ENCODE measurements at regions not wholly inside any gene's neighbourhood (a gene's known extent, or its start where the extent isn't known, plus 50 kb on each side); places are given as distances from the start of the nearest gene placed in this dataset.

DNA sequence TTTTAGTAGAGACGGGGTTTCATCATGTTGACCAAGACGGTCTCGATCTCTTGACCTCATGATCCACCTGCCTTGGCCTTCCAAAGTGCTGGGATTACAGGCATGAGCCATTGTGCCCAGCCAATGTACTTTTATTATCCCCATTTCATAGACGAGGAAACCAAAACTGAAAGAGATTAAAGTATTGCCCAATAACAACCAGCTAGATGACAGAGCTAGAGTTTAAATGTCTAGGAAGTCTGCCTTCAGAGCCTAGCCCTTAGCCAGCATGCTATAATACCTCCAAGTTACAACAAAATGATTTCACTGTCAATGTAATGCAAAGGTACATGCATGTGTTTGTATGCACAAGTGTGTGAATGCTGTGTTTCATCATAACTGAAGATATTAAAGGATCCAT is 389.4 kb upstream of the RBMS3 start:
- no peak for DNase-seq (ENCODE audit: low read depth in 2 of 2)

DNA sequence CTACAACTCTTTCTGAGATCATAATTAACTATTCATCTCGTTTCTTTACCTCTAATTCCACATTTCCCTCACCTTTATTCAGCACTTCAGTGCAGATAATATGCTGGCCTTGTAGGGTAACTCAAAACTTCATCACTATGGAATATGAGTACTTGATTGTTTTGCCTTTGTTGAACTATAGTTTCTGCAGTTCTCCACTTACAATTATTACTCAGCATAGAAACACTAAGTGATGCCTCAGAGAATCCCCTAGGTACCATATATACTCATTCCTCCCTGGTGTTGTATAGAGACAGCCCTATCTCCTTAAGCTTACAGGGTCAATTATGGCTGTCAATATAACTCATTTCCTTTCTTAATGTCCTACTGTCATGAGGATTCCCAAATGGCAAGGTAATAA is 380.6 kb upstream of the RBMS3 start:
- DNase-seq (ENCODE audit: low read depth in 2 of 2): no peak

DNA sequence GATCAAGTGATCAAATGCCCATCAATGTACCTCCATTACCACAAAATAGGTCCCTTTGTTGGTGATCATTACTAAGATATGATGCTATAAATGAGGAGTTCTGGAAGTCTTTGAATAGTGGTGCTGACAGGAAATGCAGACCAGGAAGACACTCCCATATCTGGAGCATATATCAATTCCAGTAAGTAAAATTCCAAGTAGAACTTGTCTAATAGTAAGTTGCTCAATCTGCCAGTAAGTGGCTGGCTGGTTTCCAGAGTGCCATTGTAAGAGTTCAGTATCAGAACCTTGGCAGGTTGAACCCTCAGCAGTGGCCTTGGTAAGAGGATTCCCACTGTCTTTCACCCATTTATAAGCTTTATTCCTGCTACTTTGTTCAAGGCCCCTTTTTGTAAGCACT is 379.9 kb upstream of the RBMS3 start:
- no peak for DNase-seq (ENCODE audit: low read depth in 2 of 2)

DNA sequence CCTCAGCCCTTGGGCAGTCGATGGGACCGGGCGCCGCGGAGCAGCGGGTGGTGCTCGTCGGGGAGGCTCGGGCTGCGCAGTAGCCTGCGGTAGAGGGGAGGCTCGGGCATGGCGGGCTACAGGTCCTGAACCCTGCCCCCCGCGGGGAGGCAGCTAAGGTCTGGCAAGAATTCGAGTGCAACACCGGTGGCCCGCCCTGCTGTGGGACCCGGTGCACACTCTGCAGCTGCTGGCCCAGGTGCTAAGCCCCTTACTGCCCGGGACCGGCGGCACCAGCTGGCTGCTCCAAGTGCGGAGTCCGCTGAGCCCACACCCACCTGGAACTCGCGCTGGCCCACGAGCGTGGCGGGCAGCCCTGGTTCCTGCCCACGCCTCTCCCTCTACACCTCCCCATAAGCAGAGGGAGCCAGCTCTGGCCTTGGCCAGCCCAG is 377.7 kb upstream of the RBMS3 start:
- DNase-seq (ENCODE audit: low read depth in 2 of 2): no peak

DNA sequence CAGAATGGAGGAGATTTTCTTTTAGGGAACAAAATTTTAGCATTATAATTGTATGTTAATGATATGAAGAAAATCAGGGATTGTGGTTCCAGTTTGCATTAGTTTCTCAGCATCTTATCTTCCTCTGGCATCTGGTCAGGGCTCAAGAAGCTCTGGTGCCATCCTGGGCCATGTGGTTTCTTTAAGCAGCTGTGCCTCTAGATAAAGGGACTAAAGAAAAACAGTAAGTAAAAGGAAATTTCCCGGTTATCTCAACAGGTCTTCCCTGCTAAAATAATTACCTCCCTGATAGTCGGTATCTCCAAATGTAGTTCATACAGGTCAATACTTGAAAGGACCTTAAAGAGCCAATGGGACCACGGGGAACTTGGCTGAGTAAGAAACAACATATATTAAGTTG is 375.1 kb upstream of the RBMS3 start:
- no peak for DNase-seq (ENCODE audit: low read depth in 2 of 2)

DNA sequence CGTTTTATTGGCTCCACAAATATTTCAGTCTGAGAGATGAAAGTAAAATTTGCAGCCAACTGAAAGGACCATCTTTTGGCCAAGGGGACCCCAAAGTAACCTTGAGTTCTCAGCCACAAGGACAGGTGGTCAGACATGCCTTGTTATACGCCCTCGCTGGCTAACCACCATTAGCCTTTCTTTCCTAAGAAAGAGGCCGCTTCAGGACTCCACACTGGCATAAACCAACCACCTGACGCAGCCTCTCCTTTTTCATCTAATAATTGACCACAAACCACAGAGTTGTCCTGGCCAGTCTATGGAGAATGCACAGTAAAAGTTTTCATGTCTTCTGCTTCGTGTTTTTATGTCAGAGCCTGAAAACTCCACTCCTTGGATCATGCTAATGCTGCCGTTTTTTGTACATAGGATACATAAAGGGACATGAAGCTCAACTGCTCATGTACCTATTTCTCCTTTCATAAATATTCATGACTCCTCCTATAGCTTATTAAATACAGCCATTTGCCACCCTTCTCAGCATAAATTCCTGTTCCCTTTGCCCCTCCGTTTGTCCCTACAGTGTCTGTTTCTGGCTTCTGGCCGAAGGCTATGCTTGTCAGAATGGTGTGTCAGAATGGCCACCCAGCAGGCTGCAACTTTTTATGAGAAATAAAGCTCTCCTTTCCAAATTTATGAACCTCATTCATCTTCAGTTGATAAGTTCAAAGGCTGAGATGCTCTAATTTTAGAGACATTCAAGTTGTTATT is 374.1 kb upstream of the RBMS3 start:
- DNase-seq (ENCODE audit: low read depth in 2 of 2): no peak

DNA sequence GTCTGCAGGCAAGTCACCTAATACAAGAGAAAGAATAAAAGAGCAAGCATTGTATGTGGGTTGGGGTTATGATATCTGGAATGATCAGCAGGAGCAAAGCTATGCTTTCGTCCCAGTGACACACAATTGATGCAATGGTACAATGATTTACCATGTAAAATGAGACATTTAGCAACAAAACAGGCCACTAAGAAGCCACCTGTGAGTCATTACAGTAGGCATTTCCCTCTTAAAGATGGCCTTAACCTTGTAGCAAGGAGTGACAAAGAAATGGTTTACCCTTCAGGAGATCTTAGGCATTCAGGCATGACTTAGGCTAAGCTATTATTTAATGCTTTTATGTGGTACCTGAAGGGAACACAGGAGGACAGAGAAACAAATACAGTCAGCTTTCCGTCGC is 373.3 kb upstream of the RBMS3 start:
- no peak for DNase-seq (ENCODE audit: low read depth in 2 of 2)

DNA sequence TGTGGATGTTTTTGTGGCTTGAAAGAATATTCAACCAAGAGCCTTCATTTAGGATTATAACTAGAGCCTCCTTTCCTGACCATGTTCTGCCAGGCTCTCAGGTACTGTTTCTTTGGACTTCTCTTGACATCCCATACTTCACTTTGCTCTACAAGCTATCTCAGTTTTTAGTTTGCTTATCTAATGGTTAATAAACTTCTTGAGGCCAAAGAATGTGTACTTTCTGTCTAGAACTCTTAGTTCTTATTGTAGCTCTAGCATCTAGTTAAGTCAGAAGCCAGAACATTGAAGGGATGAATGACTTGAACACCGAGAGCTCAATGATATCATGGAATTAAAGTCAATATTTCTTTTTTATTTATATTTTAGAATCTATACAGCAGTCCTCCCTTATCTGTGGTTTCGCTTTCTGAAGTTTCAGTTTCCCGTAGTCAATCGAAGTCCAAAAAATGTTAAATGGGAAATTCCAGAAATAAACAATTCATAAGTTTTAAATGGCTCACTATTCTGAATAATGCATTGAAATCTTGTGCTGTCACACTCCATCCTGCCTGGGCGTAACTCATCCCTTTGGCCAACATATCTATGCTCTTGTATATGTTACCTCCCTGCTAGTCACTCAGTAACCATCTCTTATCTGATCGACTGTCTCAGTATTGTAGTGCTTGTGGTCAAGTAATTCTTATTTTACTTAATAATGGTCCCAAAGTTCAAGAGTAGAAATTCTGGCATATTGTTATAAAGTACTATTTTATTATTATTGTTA is 368.6 kb upstream of the RBMS3 start:
- DNase-seq (ENCODE audit: low read depth in 2 of 2): no peak

DNA sequence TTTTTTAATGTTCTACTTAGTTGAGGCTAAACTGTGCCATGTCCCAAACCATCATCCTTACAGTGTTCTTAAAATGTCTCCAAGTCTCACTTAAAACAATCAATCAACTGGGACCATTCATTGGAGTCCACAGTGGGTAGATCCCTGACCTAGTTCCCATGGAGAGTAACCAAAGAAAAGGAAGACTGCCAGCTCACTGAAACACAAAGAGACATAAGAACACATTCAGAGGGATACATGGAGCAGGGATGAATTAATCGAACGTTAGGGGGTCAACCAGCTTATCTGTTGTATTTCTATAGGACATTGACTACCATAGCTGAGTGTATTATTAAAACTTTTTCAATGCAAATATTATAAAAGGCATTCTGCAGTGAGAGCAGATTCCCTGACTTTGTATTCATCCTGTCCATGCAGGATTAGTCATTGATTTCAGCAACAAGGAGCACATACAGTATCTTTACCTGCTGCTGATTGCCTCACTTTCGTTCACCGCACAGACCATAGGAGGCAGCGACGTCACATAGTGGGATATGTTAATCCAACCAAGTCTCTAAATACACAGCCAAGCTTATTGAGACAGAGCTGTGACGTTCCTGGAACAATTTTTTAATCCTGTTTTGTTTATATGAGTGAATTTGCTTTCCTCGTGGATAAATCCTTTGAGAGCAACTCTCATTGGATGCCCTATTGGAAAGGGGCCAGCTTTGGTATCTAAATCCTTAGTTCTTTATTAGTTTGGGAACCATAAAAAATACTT is 364.9 kb upstream of the RBMS3 start:
- peak; percentile 44 to 77 for DNase-seq (ENCODE audit: low read depth in 2 of 2)

DNA sequence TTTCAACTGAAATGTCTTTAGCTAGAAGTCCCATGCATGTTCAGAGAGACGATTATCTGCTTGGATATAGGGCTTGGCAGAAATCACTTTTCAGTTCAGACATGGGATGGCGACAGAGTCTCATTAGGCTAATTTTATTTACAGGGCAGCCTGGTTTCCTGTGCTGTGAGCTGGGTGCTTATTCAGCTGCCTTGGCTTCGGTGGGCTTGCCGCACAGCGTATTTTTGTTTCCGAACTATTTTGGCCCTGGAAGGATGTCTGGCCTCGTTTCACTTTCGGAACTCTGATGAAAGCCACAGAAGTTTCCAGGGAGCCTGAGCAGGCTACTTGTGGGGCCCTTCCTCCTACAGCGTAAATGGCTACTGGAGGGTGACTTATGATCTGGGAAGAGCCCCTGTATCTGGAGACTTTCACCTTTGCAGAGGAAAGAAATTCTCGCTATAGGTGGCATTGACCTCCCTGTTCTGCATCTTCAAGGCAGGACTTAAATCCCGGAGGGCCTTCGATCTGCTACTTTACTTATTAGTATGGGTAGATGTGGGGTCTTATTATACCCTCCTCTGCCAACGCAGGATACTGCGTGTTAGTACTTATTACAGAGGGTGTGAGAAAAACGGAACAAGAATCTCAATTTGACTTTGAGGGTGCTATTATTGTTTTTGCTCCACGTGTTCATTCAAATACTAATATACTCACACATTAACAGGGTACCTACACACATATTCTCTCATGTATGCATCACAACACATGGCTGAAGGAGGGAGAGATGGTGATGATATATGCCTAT is 364.0 kb upstream of the RBMS3 start:
- DNase-seq (ENCODE audit: low read depth in 2 of 2): peak; percentile 94

DNA sequence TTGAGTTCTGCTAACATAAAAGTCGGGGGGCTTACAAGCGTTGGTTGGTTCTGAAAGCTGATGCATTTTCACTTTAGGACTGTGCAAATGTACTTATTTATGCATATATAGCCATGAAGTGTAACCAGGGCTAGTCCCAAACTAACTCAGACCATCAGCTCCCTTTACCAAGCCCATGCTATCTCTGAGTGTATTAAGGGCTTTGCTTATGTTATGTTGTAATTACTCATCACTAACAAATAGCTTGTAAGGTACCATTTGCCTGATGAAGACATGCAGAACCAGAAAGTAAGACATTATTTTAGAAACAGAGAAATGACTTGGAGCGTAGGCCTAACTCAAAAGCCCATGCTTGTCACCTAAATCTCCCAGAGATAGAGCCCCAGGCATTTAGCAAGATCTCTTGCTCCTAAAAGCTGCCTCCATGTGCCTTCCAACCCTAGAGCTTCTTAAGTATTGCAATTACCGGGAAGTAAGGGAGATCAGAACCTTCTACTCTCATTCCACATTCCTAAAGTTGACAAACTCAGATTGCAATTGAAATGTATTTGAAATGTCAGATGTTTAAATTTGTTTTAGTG is 362.9 kb upstream of the RBMS3 start:
- DNase-seq (ENCODE audit: low read depth in 2 of 2): no peak

DNA sequence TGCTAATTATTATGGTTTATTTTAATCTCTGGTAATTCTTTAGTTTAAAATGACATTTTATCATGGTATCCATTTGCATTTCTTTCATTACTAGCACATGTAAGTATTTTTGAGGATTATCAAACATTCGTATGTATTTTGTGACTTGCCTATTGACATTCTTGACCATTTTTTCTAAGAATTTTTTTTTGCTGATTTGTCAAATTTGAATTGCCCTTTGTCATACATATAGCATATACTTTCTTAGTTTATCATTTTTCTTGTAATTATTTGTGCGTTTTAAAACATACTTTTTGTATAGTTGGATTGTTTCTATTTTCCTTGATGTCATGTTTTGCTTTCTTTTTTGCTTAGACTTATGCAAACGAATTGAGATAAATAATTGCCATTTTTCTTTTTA is 358.5 kb upstream of the RBMS3 start:
- DNase-seq (ENCODE audit: low read depth in 2 of 2): no peak

DNA sequence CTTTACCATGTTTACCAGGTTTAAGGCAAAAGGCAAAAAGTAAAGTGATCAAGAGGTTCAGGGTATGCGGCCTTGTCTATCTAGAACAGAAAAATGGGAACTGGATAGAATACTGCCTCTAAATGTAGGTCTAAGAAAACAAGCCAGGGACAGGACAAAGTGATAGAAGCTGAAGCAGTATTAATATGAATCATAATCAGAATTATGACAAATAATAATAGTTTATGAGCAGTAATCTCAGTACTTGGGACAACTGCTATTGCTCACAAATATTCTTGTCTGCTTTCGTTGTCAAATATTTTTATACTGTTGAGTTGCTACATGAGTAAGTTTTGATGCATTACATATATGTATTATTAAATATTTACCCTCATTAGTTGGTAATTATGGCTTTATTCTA is 356.9 kb upstream of the RBMS3 start:
- DNase-seq (ENCODE audit: low read depth in 2 of 2): no peak

DNA sequence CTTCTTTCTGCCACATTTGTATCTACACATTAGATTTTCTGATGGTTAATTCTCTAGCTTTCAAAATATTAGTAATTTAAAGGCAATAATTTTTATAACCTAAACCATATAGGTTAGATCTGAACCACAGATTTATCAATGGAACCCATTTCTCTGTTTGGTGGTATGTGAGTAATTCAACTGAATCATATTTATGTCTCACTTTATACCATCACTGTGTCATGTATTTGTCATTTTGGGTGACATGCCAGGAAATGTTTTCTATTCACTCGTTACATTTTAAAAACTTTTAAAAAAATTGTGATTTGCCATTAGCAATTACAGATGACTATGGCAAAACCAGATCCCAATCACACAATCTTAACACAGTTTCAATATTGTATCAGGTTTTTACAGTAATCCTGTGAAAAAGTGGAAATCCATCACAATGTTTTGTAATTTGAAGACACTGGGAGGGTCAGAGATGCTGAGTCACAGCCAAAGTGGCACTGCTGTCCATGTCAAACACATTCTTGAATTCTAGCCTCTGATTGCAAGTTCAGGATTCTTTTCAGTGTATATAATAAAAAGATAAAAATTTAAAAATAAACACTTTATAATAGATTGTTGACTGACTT is 356.0 kb upstream of the RBMS3 start:
- no peak for DNase-seq (ENCODE audit: low read depth in 2 of 2)

DNA sequence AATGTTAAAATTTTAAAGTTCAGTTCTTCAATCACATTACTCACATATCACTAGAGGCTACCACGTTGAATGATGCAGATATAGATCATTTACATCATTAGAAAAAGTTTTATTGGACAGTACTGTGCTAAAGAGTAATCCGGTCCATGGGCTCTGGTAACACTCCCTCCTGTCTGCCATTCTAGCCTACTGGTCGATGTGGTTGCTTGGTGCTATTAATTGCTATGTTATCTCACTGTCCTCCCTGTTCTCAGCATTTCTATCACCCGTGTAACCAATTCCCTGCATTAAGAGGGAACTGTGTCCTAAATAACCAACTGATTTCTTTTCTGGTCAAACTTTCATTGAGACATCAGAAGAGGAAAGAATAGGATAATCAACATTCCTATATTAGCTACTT is 347.5 kb upstream of the RBMS3 start:
- no peak for DNase-seq (ENCODE audit: low read depth in 2 of 2)

DNA sequence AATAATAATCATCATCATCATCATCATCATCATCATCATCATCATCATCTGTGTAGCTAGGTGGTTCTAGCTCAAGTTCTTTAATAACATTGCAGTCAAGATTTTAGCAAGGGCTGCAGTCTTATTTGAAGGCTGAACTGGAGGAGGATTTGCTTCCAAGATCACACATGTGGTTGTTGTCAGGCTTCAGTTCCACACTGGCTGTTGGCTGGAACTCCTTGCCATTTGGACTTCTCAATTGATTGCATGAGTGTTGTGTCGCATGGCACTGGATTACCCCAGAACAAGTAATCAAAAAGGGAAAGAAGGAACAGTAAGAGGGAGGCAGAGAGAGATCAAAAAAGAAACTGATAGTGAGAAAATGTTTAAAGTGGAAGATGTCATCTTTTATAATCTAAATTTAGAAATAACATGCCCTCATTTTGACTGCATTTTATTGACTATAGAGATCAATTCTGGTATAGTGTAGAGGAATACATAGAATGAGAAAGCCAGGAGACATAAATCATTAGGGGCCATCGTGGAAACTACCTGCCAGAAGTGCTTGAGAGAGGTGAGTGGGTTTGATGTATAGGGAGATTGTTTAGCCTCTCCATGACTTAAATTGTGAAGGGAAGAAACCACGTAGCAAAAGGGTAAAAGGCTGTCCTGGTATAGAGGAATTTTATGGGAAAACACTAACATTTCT is 346.6 kb upstream of the RBMS3 start:
- no peak for DNase-seq (ENCODE audit: low read depth in 2 of 2)

DNA sequence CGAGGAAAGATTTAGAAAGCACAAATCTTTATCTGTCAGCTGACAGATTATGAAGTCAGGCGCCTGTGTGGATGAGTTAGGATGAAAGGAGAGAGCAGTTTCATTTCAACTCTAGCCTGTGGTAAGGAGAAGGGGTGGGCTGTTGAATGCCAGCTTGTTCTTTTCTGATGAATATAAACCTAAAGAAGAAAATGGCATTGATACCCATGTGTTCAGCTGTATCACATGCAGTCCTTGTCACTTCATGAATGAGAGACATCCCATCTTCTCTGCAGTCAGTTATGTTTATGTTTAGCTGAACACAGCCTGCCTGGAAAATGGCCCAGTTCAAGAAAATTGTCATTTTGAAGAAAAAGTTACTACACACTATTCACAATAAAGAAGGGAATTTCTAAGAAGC is 345.7 kb upstream of the RBMS3 start:
- DNase-seq (ENCODE audit: low read depth in 2 of 2): no peak

DNA sequence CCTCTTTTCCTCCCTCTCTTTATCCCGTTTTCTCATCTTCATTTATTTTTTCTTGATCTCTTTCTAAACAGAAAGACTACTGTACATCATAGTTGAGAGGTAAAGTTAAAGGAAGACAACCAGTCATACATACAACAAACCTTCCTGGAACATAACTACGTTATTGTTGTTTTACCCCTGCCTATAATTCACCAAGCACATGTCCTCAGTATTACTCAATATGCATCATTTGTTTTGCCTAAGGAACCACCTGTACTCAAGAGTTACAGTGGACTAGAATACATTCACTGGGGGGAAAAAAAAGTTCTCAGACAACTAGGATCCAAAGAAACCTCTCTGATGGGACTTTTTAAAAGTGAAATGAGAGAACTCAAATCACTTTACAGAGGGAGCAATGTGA is 344.7 kb upstream of the RBMS3 start:
- DNase-seq (ENCODE audit: low read depth in 2 of 2): no peak

DNA sequence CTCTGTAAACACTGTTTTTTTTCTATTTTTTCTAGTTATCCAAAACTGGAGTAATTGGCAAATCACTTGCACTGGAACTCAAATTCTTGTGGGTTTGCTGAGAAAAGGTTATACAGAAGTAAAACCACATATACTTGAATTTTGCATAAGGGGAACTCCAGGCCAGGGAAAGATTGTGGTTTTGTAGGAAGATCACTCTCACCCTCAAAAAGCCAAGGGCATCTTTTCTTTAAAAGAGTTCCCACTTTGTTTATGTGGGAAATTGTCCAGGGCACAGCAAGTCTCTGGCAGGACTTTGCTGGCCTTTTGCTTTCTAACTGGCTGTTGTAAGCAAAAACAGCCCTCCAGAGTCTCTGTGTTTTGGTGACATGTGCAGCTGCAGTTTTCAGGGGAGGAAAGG is 340.3 kb upstream of the RBMS3 start:
- peak in 1 of 2 donors; percentile 36 for DNase-seq (ENCODE audit: low read depth in 2 of 2)

DNA sequence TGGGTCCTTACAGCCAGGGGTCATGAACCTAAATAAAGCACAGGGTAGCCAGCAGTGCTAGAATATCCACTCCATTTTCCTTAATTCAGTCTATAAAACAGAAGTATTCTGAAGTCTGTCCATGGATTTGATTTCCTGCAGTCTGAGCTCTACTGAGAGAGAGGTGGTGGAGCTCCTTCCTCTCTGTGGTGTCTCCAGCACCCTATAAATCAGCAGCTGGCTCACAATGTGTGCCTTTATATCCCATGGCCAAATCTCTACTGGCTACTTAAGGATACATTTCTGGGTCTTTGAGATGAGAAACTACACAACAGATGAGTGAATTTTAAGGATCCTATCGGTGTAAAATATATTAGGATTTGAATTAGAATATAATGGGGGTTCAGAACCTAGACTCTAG is 339.9 kb upstream of the RBMS3 start:
- DNase-seq (ENCODE audit: low read depth in 2 of 2): no peak
